Activated CD8-positive, alpha-beta T cell treated with anti-CD3 and anti-CD28 coated beads for 36 hours (primary cell): ENCODE measurements at regions not wholly inside any gene's neighbourhood (a gene's known extent, or its start where the extent isn't known, plus 50 kb on each side); places are given as distances from the start of the nearest gene placed in this dataset.

Source experiments
- ATAC-seq: fragments of 200-7000 bp; cut with Tn5 transposase; one replicate; pipeline ENCODE4 v1.10.0; 2021; ENCODE audit warnings: mild to moderate bottlenecking, moderate library complexity
- CTCF ChIA-PET: fragments of 350-600 bp; sonication (Branson Sonifier 250); formaldehyde crosslinking; loops from one replicate; lab custom pipeline; 2021; ENCODE audit warnings: antibody characterized with exemption; lab: Charles Lee
- POLR2A ChIA-PET: fragments of 350-600 bp; sonication (Branson Sonifier 250); formaldehyde crosslinking; loops from one replicate; lab custom pipeline; 2021; ENCODE audit warnings: antibody characterized with exemption; lab: Charles Lee
- DNase-seq: peaks from one replicate; pipeline ENCODE4 v3.0.0-alpha.2; 2020
- H3K27ac Mint-ChIP-seq: one replicate; pipeline ENCODE4 v1.8.0; 2021; ENCODE audit warnings: mild to moderate bottlenecking, mixed read lengths
- H3K27me3 Mint-ChIP-seq: one replicate; pipeline ENCODE4 v1.8.0; 2021; ENCODE audit warnings: mixed read lengths
- H3K36me3 Mint-ChIP-seq: one replicate; pipeline ENCODE4 v1.8.0; 2021; ENCODE audit warnings: low read depth, mixed read lengths
- H3K4me1 Mint-ChIP-seq: one replicate; pipeline ENCODE4 v1.8.0; 2021; ENCODE audit warnings: low read depth, mixed read lengths
- H3K4me3 Mint-ChIP-seq: one replicate; pipeline ENCODE4 v1.8.0; 2021; ENCODE audit warnings: mild to moderate bottlenecking, moderate library complexity, mixed read lengths
- H3K9me3 Mint-ChIP-seq: one replicate; pipeline ENCODE4 v1.8.0; 2021; ENCODE audit warnings: mixed read lengths
- CTCF ChIP-seq: fragments of 200-600 bp; IDR thresholded peaks from one replicate; pipeline ENCODE4 v1.8.0; 2022; ENCODE audit warnings: antibody characterized with exemption, mild to moderate bottlenecking
- intact Hi-C: fragments of 100-400 bp; cut with micrococcal nuclease; formaldehyde crosslinking; loops from one replicate; pipeline ENCODE4 v1.10.0; 2022

- intact Hi-C loops, result no loop called here
- CTCF ChIA-PET, result no interaction called here
- POLR2A ChIA-PET, result no interaction called here
- Mint-ChIP-seq H3K27me3 (no peaks in the 10 kb centered on the region), H3K9me3 (peaks cover 10% of the 10 kb centered on the region), H3K4me1 (no peaks in the 10 kb centered on the region), H3K36me3 (no peaks in the 10 kb centered on the region), H3K4me3 (no peak overlapping the region), H3K27ac (no peak overlapping the region)
- no peak for TF ChIP-seq CTCF
- DNase-seq, result no peak
- no peak for ATAC-seq
These were observed 430.6 kb upstream of the BRINP3 start for GRCh38 chr1:190908246-190908645.

- H3K36me3 Mint-ChIP-seq, result no peaks in the 10 kb centered on the region
- CTCF ChIA-PET, result no interaction called here
- DNase-seq (no peak), ATAC-seq (no peak)
- H3K9me3 Mint-ChIP-seq, result peaks cover 10% of the 10 kb centered on the region
- no peaks in the 10 kb centered on the region for H3K4me1 Mint-ChIP-seq
- intact Hi-C loops, result no loop called here
- H3K27me3 Mint-ChIP-seq, result no peaks in the 10 kb centered on the region
- POLR2A ChIA-PET, result no interaction called here
- H3K27ac Mint-ChIP-seq, result no peak overlapping the region
- TF ChIP-seq CTCF, result no peak
- no peak overlapping the region for H3K4me3 Mint-ChIP-seq
These were observed 431.0 kb upstream of the BRINP3 start for GRCh38 chr1:190908691-190909090.

- ChIA-PET POLR2A (no interaction called here), CTCF (no interaction called here)
- no peaks in the 10 kb centered on the region for H3K4me1 Mint-ChIP-seq
- no peaks in the 10 kb centered on the region for H3K36me3 Mint-ChIP-seq
- H3K27me3 Mint-ChIP-seq, result no peaks in the 10 kb centered on the region
- H3K9me3 Mint-ChIP-seq, result peaks cover 4% of the 10 kb centered on the region
- ATAC-seq, result no peak
- intact Hi-C loops, result no loop called here
- TF ChIP-seq CTCF, result no peak
- H3K4me3 Mint-ChIP-seq, result no peak overlapping the region
- DNase-seq, result no peak
- no peak overlapping the region for H3K27ac Mint-ChIP-seq
These were observed 458.3 kb upstream of the BRINP3 start for GRCh38 chr1:190935925-190936324.

GRCh38 chr1:190936337-190936736, 458.7 kb upstream of the BRINP3 start:
- Mint-ChIP-seq H3K4me3 (no peak overlapping the region), H3K4me1 (no peaks in the 10 kb centered on the region), H3K27me3 (no peaks in the 10 kb centered on the region), H3K27ac (no peak overlapping the region), H3K36me3 (no peaks in the 10 kb centered on the region), H3K9me3 (peaks cover 6% of the 10 kb centered on the region)
- no peak for TF ChIP-seq CTCF
- POLR2A ChIA-PET, result no interaction called here
- CTCF ChIA-PET, result no interaction called here
- intact Hi-C loops, result no loop called here
- ATAC-seq, result no peak
- DNase-seq, result no peak

GRCh38 chr1:190940951-190941350, 463.3 kb upstream of the BRINP3 start:
- intact Hi-C loops, result no loop called here
- no peak overlapping the region for H3K4me3 Mint-ChIP-seq
- ChIA-PET CTCF (no interaction called here), POLR2A (no interaction called here)
- H3K27ac Mint-ChIP-seq, result no peak overlapping the region
- H3K36me3 Mint-ChIP-seq, result no peaks in the 10 kb centered on the region
- no peaks in the 10 kb centered on the region for H3K27me3 Mint-ChIP-seq
- ATAC-seq (no peak), DNase-seq (no peak)
- H3K4me1 Mint-ChIP-seq, result no peaks in the 10 kb centered on the region
- TF ChIP-seq CTCF, result no peak
- H3K9me3 Mint-ChIP-seq, result peaks cover 6% of the 10 kb centered on the region
